ENCODE measurements at regions not wholly inside any gene's neighbourhood (a gene's known extent, or its start where the extent isn't known, plus 50 kb on each side); places are given as distances from the start of the nearest gene placed in this dataset.

DNA sequence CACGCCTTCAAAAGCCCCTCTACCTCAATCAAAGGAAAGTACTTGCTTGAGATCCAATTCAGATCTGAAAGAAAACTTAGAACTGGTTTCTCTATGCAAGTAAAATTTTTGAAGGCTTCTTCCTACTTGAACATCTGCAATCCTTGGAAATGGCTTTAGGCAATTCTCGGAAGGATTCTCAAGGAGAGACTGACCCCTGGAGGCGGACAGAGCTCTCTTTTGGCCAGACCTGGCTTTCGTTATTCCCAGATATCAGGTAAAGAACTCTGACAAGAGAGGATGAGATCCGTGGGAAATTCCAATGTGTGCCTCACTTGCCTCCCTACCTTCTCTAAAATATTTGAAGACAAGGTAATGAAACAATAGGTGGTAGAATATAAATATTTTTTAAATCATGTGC lies 670.3 kb upstream of the FAM241A start:
- in situ Hi-C loops (cut with MboI): no loop called here
- Histone ChIP-seq H3K27ac (ENCODE audit: extremely low read depth, low read depth, low read length) (no peak overlapping the region), H3K4me1 (replicated peaks in 1 of 2; ENCODE audit: control insufficient read depth in 2 of 2, insufficient read depth in 2 of 2, low read length in 2 of 2) (no peaks in the 10 kb centered on the region), H3K4me3 (no peak overlapping the region), H4K20me1 (replicated peaks; ENCODE audit: control insufficient read depth, insufficient read depth, low read length) (no peaks in the 10 kb centered on the region), H3K4me2 (ENCODE audit: insufficient read depth, low read length) (no peak overlapping the region), H3K9me3 (replicated peaks; ENCODE audit: control insufficient read depth, insufficient read depth, low read depth, low read length) (no peaks in the 10 kb centered on the region), H3K36me3 (ENCODE audit: control insufficient read depth, insufficient read depth, low read length) (no peaks in the 10 kb centered on the region), H2AFZ (ENCODE audit: low read depth, low read length) (no peak overlapping the region), H3K79me2 (ENCODE audit: control insufficient read depth, insufficient read depth, low read length) (no peaks in the 10 kb centered on the region), H3K27me3 (ENCODE audit: control insufficient read depth in 2 of 2, insufficient read depth in 2 of 2, low read length in 2 of 2) (no peaks in the 10 kb centered on the region), H3K9ac (ENCODE audit: insufficient read depth in 1 of 2, low read depth in 2 of 2, low read length in 2 of 2) (no peak overlapping the region), H3K9me1 (ENCODE audit: control insufficient read depth, insufficient read depth, low read length) (no peaks in the 10 kb centered on the region)
- 4% methylated on average over 5 of the region's 5 CpGs for WGBS (ENCODE audit: insufficient coverage, low coverage, missing lambda C conversion rate)
- ChIA-PET POLR2A (no interaction called here), CTCF (ENCODE audit: low intra/inter-chr PET ratio) (no interaction called here)
- BruUV-seq (replicated peaks): no TSS peak
- intact Hi-C loops (cut with micrococcal nuclease): no loop called here
- FAIRE-seq (no peak), ATAC-seq (no peak), DNase-seq (ENCODE audit: extremely low read depth in 1 of 4, low spot score in 3 of 4) (peak in 1 of 4 experiments; percentile 0)
- TF ChIP-seq U2AF1 (optimal IDR thresholded peaks at IDR 0.05; ENCODE audit: low read depth, low read length): no peak
- TF ChIP-seq RB1 (IDR thresholded peaks at IDR 0.05; ENCODE audit: low read depth): no peak
- no peak for TF ChIP-seq ZBED1 (IDR thresholded peaks at IDR 0.05)
- TF ChIP-seq CHD7 (IDR thresholded peaks at IDR 0.05; ENCODE audit: low read depth, low read length): no peak
- TF ChIP-seq CREM (IDR thresholded peaks at IDR 0.05; ENCODE audit: low read depth): no peak
- TF ChIP-seq, protein P1, sequence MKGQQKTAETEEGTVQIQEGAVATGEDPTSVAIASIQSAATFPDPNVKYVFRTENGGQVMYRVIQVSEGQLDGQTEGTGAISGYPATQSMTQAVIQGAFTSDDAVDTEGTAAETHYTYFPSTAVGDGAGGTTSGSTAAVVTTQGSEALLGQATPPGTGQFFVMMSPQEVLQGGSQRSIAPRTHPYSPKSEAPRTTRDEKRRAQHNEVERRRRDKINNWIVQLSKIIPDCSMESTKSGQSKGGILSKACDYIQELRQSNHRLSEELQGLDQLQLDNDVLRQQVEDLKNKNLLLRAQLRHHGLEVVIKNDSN (CRISPR knock-in tag; IDR thresholded peaks at IDR 0.05): no peak
- no peak for TF ChIP-seq KLF6 (CRISPR knock-in tag; IDR thresholded peaks at IDR 0.05; ENCODE audit: borderline replicate concordance)
- no peak for TF ChIP-seq NKRF (IDR thresholded peaks at IDR 0.05; ENCODE audit: borderline replicate concordance)
- TF ChIP-seq ZNF695 (CRISPR knock-in tag; IDR thresholded peaks at IDR 0.05): no peak
- no peak for TF ChIP-seq NFXL1 (CRISPR knock-in tag; IDR thresholded peaks at IDR 0.05)
- TF ChIP-seq MIER1 (IDR thresholded peaks at IDR 0.05; ENCODE audit: low read depth): no peak
